ENCODE measurements at regions not wholly inside any gene's neighbourhood (a gene's known extent, or its start where the extent isn't known, plus 50 kb on each side); places are given as distances from the start of the nearest gene placed in this dataset.
"Not testable (repeated sequence)": the region's sequence is repeated elsewhere in the genome, so short reads cannot be mapped to it uniquely, and the experiment has no call there.

DNA sequence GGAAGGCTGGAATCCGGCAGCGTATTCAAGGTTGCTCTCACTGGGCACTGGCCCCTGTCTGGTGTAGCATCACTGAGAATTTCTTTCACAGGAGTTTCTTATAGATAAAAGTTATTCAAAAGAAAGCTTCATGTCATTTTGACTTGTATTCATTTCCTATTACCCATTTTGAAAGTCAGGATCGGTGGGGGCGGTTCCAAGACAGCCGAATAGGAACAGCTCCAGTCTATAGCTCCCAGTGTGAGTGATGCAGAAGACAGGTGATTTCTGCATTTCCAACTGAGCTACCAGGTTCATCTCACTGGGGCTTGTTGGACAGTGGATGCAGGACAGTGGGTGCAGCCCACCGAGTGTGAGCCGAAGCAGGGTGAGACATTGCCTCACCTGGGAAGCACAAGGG, 51.5 kb upstream of the CDC42EP3 start:
- not testable (repeated sequence) for DNase-seq

DNA sequence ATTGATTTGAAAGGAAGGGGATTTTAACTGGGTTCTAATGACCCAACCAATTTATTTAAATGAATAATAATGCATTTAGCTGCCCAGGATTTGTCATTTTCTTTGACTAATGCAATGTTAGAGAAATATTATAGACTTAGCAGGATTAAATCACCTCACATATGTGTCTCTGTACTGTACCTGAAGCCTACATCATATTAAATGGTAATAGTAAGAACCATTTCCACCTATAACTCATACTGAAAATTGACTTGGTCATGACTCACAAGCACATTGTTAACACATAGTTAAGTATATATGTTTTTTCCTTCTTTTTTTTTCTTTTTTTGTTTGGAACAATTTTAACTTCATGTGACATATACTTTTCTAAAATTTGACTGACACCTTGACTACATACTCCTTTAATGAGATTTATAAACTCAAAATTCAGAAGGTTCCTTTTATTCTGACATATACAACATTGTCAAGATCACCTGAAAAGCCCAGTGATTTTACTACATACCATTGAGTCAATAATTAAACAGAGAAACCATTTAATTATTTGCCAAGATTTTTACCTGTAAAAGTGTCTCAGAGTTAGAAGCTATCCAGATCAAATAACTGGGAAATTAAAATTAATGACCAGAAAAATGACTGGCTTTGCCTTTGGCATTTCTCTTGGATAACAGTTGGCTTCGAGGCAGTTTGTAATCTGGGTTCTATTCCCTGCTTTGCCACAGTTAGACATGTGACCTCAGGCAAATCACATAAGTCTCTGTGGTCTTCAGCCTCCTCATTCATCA, 58.8 kb upstream of the CDC42EP3 start:
- DNase-seq = no peak

DNA sequence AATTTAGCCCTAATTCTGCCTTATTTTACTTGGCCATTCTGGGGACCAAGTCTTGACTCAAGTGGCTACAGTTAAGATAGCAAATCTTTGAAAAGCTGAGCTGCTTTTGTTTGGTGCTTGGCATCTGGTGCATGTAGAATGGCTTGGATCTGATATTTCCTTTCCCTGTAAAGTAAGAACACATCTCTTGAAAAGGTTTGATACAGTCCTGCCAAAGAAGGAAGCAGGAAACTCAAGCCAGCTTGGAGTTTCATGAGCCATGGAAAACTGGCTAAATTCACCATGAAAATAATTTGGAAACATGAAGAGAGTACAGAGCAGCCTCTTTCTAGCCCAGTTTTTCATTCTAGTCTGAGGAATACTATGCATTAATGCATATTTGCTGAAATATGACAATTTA, 61.0 kb upstream of the CDC42EP3 start:
- not testable (repeated sequence) for DNase-seq

DNA sequence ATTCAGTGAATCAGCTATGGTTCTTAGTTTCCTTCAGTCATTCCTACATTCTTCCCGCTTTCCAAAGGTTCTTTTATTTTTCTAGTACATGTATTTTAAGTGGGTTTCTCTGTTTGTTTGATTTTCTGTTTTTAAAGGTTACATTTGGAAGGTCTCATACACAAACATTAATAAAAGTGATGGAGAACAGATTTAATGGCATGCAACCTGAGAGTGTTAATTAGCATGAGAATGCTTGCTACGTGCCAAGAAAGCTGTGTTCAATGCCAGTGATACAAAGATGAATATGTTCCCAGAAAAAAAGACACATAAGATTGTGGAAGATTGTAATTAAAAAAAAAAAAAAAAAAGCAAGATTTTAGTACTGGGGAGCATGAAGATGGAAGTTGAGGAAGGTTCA, 61.8 kb upstream of the CDC42EP3 start:
- no peak for DNase-seq

DNA sequence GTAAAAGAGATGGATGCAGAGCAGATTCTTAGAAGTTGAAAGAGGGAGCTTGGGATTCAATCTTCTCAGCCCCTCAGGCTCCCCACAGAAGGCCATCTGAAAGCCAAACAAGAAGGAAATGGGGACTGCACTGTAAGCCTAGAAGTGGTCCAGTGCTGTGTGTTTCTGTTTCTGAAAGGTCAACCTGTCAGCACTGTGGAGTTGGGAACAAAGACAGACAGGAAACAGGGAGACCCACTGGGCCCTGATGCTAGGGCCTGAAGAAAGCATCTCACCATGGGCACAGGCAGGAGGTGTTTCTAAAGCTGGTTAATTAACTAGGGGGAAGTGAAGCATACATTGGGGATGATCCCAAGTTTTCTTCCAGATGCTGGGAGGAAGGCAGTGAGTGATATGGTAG, 62.5 kb upstream of the CDC42EP3 start:
- DNase-seq = not testable (repeated sequence)

DNA sequence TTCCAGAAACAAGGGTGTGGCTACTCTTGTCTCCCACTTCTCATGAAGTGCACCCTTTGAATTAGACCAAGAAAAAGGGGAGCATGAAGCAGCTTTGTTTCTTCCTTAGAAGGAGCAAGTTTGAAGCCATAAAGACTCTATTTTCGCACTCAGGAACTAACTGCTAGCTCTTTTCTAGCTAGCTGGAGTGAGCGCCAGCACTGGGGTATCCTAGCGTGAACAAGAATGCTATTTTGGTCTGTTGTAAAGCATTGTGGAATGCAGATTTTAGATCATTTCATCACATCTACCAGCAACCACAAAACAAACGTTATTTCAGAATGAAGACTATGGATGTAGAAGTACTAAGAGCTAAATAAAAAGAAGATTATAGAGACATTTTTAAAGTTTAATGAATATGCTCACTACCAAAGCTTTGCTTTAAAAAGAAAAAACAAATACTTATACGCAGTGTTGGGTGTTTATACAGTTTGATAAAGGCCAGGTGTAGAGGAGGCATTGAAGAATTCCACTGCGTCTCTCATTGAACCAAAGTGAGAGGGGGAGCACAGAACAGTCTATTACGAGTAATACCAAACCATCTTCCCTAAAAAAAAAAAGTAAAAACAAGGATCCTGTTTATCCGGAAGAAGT, 63.6 kb upstream of the CDC42EP3 start:
- DNase-seq = not testable (repeated sequence)

DNA sequence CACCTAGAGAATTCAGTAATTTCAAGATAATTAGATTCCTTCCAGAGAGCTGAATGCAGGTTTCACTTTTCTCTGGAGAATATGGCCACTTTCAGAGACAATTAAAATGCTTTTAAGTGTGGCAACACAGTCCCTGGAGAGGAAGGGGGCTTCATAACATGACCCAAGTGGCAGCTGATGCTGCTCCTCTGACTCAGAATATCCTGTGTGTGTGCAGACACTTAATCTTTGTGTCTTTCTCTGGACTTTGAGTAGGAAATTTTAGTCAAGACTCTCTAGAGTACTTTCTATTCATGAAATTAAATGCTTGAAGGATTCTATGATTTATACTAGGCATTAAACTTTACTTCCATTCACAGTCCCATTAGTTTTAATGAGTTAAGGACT, 64.1 kb upstream of the CDC42EP3 start:
- not testable (repeated sequence) for DNase-seq

DNA sequence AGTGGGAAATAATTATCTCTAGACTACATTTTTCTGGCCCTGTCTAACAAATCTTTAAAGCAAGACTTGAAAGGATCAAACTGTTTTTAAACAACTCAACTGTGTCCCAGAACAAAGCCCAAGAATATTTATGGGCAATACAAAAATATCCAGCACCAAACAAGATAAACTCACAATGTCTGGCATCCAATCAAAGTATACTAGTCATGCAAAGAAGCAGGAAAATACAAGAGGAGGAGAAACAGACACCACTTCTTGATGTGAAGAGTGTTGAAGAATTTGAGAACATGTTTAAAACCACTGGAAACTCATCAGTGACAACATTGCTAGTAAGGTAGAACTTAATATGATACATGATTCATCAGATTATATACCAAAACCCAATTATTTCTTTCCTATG, 66.1 kb upstream of the CDC42EP3 start:
- DNase-seq = no peak

DNA sequence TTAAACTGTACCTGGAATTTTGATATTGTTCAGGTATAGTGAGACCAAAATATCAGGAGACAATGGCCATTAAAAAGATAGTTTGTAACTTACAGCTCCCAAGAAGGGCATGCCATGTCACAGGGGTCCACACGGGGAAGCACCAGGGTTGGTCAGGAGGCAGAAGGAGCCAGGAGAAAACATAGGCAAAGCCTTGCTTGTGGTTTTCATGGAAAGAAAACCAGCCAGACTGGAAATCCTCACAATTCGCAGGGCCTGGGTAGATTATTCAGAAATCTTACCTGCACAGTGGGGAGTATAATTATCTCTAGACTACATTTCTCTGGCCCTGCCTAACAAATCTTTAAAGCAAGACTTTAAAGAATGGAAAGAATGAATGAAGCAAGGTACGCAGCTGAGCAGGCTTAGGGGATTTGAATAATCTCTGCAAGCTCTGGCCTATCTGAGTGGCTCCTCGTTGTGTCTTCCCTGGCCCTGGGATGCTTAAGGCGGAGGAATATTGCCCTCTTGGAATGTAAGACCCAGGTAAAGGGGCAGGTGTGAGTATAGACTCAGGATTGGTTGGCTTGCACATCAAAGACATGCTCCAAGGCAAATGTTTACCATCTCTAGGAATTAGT, 66.9 kb upstream of the CDC42EP3 start:
- DNase-seq = no peak

DNA sequence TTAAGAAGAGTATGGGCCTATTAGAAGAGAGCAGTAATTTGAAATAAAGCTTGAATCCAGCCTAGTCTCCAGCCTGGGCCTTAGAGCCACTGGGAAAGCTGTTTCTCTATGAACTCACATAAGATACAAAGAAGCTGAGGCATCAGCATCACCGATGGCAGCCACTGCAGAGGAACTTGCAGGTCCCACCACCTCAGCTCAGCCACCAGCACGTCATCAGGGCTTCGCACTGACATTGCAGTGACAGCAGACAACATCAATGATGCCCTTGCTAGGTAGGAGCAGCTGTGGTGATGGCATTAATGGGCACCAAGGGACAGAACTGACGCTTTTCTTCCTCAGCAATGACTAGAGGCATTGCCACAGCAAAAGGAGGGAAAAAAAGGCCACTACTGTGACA, 67.7 kb upstream of the CDC42EP3 start:
- no peak for DNase-seq

DNA sequence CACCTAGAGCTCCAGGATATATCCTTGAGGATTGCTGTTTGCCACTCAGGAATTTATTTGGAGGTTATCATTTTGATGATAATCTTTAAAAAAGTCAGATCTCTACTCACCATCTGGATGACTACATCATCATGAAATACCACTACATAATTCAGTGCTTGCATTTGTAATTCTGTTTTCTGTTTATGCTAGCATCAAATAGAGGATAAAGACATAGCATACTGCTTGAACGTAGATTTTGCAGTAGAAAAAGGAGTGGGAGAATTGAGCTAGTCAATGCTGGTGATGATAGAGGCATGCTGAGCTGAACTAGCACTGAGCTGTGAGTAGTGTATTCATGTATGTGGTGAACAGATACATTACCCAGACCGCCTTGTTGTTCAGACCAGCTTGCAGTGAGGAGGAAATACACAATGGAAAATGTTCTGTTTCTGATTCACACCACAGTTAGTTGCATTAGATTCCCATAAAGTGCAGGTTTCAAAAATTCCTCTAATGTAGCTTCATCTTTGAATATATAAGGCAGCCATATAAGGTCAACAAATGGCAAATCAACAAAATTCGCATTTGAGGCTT, 68.8 kb upstream of the CDC42EP3 start:
- no peak for DNase-seq

DNA sequence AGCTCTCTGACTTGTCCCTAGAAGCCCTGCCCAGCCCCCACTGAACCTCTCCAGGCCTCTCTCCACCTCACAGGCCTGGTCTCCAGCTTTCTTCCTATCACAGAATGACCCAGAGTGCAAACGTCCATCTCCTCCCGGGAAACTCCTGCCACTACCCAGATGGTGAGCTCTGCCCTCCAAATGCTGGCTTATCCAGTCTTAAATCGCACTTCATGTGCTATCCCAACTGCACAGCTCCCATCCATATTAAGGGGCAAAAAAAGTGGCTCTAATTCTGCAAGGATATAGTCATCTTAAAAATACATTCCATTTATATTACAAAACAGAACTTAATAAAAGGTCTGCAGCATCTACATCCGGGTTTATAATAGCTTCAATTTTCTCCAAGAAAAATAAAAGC, 70.8 kb upstream of the CDC42EP3 start:
- DNase-seq = no peak

DNA sequence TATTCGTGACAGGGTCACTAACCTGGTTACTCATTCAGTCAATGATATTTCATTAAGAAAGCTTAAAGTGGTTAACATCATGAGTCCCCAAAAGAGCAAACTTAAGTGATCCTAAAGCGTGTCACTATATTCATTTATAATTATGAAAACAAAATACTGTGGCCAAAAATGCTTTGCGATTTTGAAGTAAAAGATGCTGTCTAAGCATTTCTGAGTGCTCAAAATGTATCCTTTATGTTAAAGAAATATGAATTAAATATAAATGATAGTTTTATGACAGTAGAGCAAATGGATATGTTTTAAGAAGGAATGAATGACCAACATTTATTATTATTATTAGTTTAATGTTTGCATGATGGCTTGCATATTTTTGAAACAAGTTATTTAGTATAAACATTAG, 72.6 kb upstream of the CDC42EP3 start:
- no peak for DNase-seq

DNA sequence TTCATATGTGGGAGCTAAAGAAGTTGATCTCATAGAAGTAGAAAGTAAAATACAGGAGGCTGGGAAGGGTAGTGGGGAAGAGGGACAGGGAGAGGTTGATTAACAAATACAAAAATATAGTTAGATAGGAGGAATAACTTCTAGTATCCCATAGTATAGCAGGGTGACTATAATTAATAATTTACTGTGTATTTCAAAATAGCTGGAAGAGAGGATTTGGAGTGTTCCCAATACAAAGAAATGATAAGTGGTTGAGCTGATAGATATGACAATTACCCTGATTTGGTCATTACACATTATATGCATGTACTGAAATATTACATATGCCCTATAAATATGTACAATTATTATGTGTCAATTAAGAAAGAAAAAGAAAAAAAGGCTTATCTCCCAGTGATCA, 73.5 kb upstream of the CDC42EP3 start:
- not testable (repeated sequence) for DNase-seq

DNA sequence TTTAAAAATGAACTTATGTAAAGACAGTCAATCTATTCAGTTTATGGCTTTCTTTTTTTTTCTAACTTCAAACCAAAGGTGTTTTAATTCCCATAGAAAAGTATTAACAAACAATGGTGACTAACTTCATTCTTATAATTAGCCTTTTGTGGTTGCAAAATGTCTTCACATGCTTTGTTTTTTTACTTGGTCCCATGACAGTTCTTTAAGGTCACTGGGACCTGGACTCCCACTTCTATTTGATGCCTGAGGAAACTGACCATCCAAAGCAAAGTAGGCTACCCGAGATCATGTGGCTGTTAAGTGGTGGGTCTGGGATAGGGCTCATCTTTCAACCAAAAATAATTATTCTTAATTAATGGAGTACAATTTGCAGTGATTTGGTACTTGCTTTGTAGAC, 74.6 kb upstream of the CDC42EP3 start:
- not testable (repeated sequence) for DNase-seq

DNA sequence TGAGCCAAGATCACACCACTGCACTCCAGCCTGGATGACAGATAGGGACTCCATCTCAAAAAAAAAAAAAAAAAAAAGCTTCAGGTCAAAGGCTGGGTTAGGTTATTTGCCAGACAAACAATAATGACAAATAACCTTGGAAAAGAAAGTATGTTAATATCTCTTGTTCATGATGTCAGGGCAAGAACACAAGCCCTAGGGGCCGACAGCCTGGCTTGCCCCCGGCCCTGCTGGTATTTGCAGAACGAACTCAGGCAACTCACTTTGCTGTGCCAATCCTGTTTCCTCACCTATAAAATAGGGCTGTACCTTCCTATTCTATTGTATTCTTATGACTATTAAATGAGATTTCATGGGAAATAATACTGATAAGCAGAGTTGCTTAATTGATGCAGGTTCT, 75.4 kb upstream of the CDC42EP3 start:
- DNase-seq = no peak

DNA sequence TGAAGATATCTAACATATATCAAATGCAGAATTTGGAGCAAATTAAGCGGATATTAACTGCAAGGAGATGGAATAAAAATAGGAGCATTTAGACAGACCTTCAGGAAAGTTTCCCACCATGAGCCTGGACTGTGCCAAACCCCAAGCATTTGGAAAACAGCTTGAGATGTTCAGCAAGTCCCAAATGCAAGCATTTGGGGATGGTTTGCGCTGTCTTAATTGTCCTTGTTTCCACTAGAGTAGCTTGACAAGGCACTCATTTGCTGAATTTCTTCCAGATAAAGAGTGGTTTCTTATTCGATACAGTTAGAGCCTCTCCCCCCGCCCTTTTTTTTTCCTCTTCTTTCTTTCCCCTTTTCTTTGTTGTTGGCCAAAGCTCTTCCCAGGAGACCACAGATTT, 77.1 kb upstream of the CDC42EP3 start:
- no peak for DNase-seq

DNA sequence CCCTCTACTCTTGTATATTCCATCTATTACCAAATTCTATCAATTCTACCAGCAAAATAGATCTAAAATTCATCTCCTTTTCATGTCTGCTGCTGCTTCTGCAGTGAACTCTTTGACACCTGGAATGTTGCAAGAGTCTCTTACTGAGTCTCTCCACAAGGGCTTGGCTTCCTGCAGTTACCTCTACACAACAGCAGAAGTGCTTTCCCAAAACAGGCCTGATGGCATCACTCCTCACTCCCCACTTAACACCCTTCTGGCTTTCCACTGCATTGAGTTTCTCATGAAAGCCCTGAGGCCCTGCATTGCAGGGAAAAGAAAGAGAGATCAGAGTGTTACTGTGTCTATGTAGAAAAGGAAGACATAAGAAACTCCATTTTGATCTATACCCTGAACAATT, 78.8 kb upstream of the CDC42EP3 start:
- not testable (repeated sequence) for DNase-seq

DNA sequence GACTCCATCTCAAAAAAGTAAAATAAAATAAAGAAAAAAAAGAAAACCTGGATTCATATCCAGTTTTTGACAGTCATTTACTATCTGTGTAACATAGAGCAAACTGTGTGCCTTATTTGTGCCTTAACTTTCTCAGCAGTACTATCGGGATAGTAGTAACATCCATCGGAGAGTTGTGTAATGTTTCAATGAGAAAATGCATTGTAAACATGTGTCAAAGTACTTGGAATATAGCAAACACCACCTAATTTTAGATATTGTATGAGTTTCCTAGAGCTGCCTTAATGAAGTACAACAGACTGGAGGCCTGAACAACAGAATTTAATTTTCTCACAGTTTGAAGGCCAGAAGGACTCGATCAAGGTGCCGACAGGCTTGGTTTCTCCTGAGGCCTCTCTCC, 81.3 kb upstream of the CDC42EP3 start:
- DNase-seq = no peak

DNA sequence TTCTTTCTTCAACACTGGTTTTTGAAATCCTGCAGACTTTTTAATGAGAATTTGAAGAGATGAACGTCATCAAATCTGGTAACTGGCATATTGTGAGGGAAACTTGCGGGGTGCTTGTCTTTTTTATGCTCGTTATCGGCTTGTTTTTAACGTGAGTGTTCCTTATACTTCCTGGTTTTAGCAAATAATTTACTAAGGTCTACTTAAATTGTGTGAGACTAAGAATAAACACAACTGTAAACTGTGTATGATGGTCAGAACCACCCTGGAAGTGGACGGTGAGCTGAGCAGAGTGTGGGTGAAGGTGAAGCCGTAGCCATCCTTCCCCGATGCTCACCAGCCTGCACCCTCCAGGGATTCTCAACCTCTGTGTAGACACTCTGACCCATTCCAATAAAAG, 82.3 kb upstream of the CDC42EP3 start:
- DNase-seq = no peak

DNA sequence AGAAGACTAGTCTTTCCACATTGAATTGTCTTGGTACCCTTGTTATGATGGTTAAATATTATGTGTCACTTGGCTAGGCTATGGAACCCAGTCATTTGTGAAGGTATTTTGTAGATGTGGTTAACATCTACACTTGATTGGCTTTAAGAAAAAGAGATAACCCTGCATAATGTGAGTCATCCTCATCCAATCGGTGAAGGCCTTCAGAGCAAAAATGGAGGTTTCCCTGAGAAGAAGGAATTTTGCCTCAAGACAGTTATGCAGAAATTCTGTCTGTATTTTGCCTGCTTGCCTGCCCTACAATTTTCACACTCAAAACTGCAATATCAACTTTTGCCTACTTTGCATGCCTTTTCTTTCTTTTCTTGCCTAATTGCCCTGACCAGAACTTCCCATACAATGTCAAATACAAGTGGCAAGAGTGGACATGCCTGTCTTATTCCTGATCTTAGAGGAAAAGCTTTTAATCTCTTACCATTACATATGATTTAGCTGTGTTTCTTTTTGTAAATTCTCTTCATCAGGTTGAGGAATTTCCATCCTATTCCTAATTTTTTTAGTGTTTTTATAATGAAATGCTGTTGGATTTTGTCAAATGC, 84.6 kb upstream of the CDC42EP3 start:
- not testable (repeated sequence) for DNase-seq

DNA sequence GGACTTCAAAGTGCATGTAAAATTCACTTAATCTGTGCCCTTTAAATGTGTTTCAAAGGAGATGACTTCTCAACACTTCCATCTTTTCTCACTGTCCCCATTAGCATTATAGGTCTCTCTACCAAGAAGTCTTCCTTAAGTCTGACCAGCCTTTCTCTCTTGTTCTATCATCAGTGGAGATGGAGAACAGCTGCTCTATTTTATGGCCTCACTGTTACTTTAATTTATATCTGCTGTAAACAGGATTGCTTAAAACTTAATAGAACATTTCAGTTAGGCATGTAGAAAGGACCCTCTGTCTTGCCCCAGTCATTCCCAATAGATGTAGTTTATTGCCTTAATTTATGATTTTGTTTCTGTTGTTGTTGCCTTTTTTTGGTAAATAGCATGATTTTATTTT, 86.0 kb upstream of the CDC42EP3 start:
- not testable (repeated sequence) for DNase-seq

DNA sequence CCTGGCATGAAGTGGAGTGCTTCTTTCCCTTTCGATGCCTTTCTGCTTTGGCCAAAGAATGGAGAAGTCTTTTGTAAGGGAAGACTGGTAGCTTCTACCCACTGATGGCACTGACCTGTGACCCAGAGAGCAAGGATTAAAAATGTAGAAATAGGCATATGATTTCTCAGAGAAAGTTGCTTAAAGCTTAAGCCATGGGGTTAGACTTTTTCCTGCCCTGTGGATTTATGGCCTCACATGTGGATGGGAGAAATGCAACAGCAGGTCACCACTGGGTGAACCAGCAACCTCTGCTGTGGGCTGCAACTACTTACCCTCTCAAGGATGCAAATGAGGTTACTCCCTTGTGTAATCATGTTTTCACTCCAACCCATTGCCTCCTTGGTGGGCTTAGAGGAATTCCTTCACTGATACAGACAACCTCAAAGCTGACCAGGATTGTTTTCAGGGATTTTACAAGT, 86.7 kb upstream of the CDC42EP3 start:
- DNase-seq = not testable (repeated sequence)

Measured in hindlimb muscle (tissue), 1 donor.